LNCaP clone FGC (cell line): ENCODE measurements at regions not wholly inside any gene's neighbourhood (a gene's known extent, or its start where the extent isn't known, plus 50 kb on each side); places are given as distances from the start of the nearest gene placed in this dataset.
"Not testable (repeated sequence)": the region's sequence is repeated elsewhere in the genome, so short reads cannot be mapped to it uniquely, and the experiment has no call there.

Experiments
- DNase-seq: peaks from one replicate; pipeline ENCODE4 v3.0.0-alpha.2; 2011; ENCODE audit warnings: low read depth
- H3K4me3 ChIP-seq: 2 replicates; pipeline ENCODE4 v1.5.1; 2011; ENCODE audit warnings: mild to moderate bottlenecking, low read depth, low read length, control low read depth
- TF ChIP-seq, protein P1 (sequence below): IDR thresholded peaks from 2 replicates; pipeline ENCODE4 v1.5.1; 2012; ENCODE audit warnings: mild to moderate bottlenecking; ENCODE audit not compliant: control insufficient read depth, insufficient read depth; ENCODE audit errors: extremely low read depth

DNA sequence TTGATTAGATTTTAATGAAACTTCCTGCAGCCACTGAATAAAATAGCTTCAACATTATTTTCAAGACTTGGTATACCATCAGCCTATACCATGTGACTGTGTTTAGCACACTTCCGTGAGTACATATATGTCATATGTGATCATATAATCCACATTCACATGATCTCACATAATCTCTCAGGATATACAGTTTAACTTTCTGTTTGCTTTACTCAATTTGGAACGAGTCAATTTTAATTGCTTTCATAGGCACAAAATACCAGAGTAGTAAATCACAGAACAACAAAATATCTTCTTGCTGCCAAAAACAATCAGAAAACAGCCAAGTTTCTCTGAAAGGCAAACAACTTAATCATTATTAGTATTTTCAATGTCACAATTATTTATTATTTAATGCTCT lies 731.1 kb upstream of the DIAPH2 start:
- peak; percentile 37 for DNase-seq
- H3K4me3 ChIP-seq, result no peak overlapping the region
- TF ChIP-seq, protein P1, sequence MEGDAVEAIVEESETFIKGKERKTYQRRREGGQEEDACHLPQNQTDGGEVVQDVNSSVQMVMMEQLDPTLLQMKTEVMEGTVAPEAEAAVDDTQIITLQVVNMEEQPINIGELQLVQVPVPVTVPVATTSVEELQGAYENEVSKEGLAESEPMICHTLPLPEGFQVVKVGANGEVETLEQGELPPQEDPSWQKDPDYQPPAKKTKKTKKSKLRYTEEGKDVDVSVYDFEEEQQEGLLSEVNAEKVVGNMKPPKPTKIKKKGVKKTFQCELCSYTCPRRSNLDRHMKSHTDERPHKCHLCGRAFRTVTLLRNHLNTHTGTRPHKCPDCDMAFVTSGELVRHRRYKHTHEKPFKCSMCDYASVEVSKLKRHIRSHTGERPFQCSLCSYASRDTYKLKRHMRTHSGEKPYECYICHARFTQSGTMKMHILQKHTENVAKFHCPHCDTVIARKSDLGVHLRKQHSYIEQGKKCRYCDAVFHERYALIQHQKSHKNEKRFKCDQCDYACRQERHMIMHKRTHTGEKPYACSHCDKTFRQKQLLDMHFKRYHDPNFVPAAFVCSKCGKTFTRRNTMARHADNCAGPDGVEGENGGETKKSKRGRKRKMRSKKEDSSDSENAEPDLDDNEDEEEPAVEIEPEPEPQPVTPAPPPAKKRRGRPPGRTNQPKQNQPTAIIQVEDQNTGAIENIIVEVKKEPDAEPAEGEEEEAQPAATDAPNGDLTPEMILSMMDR, result no peak

DNA sequence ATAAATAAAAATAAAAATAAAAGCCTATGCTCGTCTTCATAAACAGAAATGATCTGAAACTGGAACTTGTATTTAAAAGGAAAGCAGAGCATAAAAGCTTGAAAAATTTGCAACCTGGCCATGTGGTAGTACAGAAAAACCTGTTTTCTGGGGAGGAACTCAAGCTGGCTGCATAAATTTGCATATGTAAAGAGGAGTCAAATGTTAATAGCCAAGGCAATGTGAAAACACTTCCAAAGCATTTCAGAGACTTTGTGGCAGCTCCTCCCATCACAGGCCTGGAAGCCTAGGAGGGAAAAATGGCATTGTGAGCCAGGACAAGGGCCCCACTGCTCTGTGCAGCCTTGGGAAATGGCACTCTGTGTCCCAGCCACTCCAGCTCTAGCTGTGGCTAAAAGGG lies 727.9 kb upstream of the DIAPH2 start:
- H3K4me3 ChIP-seq, result no peak overlapping the region
- TF ChIP-seq, protein P1, result no peak
- no peak for DNase-seq

DNA sequence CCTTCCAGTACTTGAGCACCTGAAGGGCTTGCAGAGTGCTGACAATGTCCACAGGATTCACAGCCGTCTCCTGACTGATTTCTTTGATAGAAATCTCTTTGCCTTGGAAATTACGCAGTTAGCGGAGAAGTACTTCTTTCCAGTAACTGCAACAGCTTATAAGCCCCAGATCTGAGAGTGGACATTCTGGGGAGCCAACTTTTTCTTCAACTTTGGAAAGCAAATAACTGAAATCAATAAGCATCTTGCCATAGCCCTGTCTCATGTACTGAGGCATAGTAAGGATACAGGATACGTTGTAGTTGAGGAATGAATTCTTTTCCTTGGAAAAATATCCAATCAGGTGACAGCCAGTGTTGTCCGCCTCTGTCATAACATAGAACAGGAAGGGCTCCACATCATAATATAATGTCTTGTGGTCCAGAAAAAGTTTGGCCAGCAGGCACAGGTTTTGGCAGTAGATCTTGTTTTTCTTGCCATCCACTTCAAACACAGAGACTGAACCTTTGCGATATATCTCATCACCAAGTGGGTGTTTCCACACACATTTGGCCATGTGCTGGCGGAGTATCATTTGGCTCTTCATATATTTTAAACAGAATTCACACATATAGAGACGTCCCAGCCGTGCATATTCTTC lies 711.1 kb upstream of the DIAPH2 start:
- DNase-seq, H3K4me3 ChIP-seq: not testable (repeated sequence)

DNA sequence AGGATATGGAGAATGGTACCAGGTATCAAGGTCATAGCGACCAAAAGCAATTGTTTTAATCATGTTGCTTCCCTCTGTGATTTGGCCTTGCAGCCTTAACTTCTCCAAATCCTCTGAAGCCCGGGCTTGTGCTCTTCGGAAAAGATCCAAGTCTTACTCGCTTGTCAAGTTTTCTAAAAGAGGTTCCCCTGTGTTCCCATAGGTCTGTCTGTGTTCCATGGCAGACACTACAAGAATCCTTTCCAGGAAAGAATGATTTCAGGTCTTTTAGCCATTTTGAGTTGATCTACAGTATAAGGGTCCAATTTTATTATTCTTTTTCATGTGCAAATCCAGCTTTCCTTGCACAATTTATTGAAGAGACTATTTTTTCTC lies 710.6 kb upstream of the DIAPH2 start:
- no peak overlapping the region for H3K4me3 ChIP-seq
- TF ChIP-seq, protein P1, result no peak
- no peak for DNase-seq

DNA sequence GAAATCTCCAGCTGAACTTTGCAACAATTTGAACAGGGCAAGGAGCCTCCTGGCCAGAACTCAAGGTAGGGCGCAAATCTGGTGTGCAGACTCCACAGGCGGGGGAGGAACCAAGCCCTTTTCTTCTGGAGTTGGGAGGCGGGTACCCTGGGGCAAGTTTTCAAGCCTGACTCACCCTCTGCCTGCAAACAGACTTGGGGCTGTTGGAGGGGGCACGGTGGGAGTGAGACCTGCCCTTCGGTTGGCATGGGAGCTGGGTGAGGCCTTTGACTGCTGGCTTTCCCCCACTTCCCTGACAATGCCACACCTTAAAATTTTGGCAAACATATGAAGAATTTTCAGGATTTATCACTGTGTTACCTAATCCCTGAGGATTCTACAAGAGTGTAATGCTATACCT lies 709.8 kb upstream of the DIAPH2 start:
- no peak for DNase-seq
- TF ChIP-seq, protein P1, result no peak
- H3K4me3 ChIP-seq, result no peak overlapping the region

DNA sequence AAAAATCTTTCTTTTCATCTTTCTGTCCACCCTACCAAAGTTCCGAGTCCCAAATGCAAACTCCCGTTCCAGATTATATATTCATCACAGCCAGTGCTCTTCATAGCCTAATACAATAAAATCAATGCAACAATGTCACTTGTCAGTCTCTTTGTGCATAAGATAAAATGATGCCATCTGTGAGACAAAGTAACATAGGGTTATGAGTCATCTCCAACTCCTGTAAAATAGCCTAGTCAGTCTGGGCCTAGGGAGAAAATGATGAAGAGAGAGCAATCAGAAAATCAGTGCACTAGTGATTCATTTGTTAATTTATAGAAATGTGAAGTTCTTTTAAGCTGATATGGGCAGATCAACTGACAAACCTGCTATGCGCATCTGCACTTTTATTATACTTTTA lies 689.1 kb upstream of the DIAPH2 start:
- TF ChIP-seq, protein P1, result no peak
- H3K4me3 ChIP-seq, result no peak overlapping the region
- DNase-seq, result no peak

DNA sequence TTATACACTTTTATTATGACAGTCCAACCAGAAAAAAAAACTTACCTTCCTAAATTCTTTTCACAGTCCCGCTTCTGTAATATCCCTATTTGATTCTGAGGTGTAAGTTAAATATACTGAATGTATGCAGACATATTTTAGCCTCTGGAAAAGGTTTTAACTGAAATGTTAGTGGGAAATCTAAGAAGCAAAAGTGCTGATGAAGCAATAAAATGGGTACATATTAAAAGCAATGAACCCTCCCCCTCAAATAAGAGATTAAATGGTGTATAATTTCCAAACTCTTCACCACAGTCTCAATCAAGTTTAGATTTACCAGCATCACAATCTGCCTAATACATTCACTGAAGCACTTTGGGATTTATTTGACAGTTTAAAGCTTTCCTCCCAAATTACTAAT lies 688.3 kb upstream of the DIAPH2 start:
- TF ChIP-seq, protein P1, result no peak
- no peak overlapping the region for H3K4me3 ChIP-seq
- DNase-seq, result no peak

DNA sequence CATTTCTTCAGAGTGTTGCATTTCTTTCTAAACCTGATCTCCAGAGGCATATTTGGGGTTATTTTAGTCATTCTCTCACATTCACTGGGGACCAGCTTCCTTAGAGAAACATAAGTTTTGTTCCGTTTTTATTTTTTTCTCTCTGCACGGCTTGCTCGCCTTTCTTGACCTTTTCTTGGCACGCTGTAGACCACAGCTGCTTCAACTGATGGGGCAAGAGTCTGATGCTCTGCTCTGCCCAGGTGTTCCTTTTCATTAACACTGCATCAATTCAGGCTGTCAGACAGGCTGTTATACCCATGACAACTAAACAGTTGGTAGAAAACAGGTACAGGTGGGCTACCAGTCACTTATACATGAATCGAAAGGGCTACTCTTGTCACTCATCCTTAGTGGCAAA lies 682.2 kb upstream of the DIAPH2 start:
- H3K4me3 ChIP-seq, result no peak overlapping the region
- TF ChIP-seq, protein P1, result no peak
- no peak for DNase-seq
